GM23338 (cell line): ENCODE measurements at regions not wholly inside any gene's neighbourhood (a gene's known extent, or its start where the extent isn't known, plus 50 kb on each side); places are given as distances from the start of the nearest gene placed in this dataset.
A peak's percentile ranks its signal among the peaks of the same experiment; 100 is the strongest.

Experiments used
- ATAC-seq: fragments of 200-7000 bp; cut with Tn5 transposase; 3 replicates; pipeline ENCODE4 v1.9.1; 2020
- DNase-seq: peaks from one replicate; pipeline ENCODE4 v3.0.0-alpha.2; 2015; ENCODE audit warnings: low spot score
- H2AFZ ChIP-seq: fragments of 200-600 bp; sonication (generic); 2 replicates; pipeline ENCODE4 v1.8.0; 2016; ENCODE audit warnings: antibody characterized with exemption, mild to moderate bottlenecking, moderate library complexity
- H3F3A ChIP-seq: fragments of 200-600 bp; sonication (generic); replicated peaks from 2 replicates; pipeline ENCODE4 v1.8.0; 2017; ENCODE audit warnings: antibody characterized with exemption, mixed run types, low read depth
- H3K27ac ChIP-seq: fragments of 200-600 bp; sonication (generic); 2 replicates; pipeline ENCODE4 v1.6.1; 2016; ENCODE audit warnings: low read depth
- H3K27me3 ChIP-seq: fragments of 200-600 bp; sonication (generic); 2 replicates; pipeline ENCODE4 v1.8.0; 2016; ENCODE audit warnings: mild to moderate bottlenecking, mixed run types, moderate library complexity; ENCODE audit not compliant: insufficient read depth
- H3K36me3 ChIP-seq: fragments of 200-600 bp; sonication (generic); 2 replicates; pipeline ENCODE4 v1.8.0; 2016; ENCODE audit warnings: mild to moderate bottlenecking; ENCODE audit not compliant: insufficient read depth
- H3K4me1 ChIP-seq: fragments of 200-600 bp; sonication (generic); 2 replicates; pipeline ENCODE4 v1.8.0; 2016; ENCODE audit warnings: mild to moderate bottlenecking, moderate library complexity; ENCODE audit not compliant: insufficient read depth
- H3K4me2 ChIP-seq: fragments of 200-600 bp; sonication (generic); 2 replicates; pipeline ENCODE4 v1.7.1; 2017; ENCODE audit warnings: mixed run types
- H3K4me3 ChIP-seq: fragments of 200-600 bp; sonication (generic); 2 replicates; pipeline ENCODE4 v1.6.1; 2016; ENCODE audit warnings: mixed run types
- H3K79me2 ChIP-seq: fragments of 200-600 bp; sonication (generic); replicated peaks from 2 replicates; pipeline ENCODE4 v1.8.0; 2017; ENCODE audit warnings: mild to moderate bottlenecking; ENCODE audit not compliant: insufficient read depth
- H3K9me2 ChIP-seq: fragments of 200-600 bp; sonication (generic); 2 replicates; pipeline ENCODE4 v1.8.0; 2017; ENCODE audit not compliant: insufficient read depth
- H4K20me1 ChIP-seq: fragments of 200-600 bp; sonication (generic); replicated peaks from 2 replicates; pipeline ENCODE4 v1.8.0; 2017; ENCODE audit warnings: mild to moderate bottlenecking; ENCODE audit not compliant: insufficient read depth
- H3K27ac Mint-ChIP-seq: 2 replicates; pipeline ENCODE4 v1.8.0; 2020; ENCODE audit warnings: inconsistent platforms, mild to moderate bottlenecking, moderate library complexity, mixed read lengths
- H3K27me3 Mint-ChIP-seq: 3 replicates; pipeline ENCODE4 v1.8.0; 2022; ENCODE audit warnings: low read depth, mild to moderate bottlenecking, moderate library complexity, mixed read lengths, inconsistent platforms; ENCODE audit not compliant: insufficient read depth, poor library complexity
- H3K36me3 Mint-ChIP-seq: 3 replicates; pipeline ENCODE4 v1.8.0; 2021; ENCODE audit warnings: low read depth, mild to moderate bottlenecking, inconsistent platforms, moderate library complexity, mixed read lengths
- H3K4me1 Mint-ChIP-seq: 3 replicates; pipeline ENCODE4 v1.8.0; 2020; ENCODE audit warnings: mild to moderate bottlenecking, inconsistent platforms, mixed read lengths
- H3K4me3 Mint-ChIP-seq: 3 replicates; pipeline ENCODE4 v1.8.0; 2021; ENCODE audit warnings: moderate library complexity, mild to moderate bottlenecking, inconsistent platforms, mixed read lengths
- H3K9me3 Mint-ChIP-seq: 3 replicates; pipeline ENCODE4 v1.8.0; 2020; ENCODE audit warnings: moderate library complexity, mild to moderate bottlenecking, inconsistent platforms, mixed read lengths
- ETS1 ChIP-seq: IDR thresholded peaks from 2 replicates; pipeline ENCODE4 v1.6.1; 2016; ENCODE audit warnings: antibody characterized with exemption
- EZH2phosphoT487 ChIP-seq: fragments of 200-600 bp; sonication (generic); IDR thresholded peaks from one replicate; pipeline ENCODE4 v1.8.1; 2018; ENCODE audit warnings: antibody characterized with exemption; ENCODE audit not compliant: unreplicated experiment
- JUNB ChIP-seq: IDR thresholded peaks from one replicate; pipeline ENCODE4 v1.6.1; 2016; ENCODE audit warnings: antibody characterized with exemption; ENCODE audit not compliant: unreplicated experiment
- NANOG ChIP-seq: IDR thresholded peaks from 2 replicates; pipeline ENCODE4 v1.6.1; 2016; ENCODE audit warnings: antibody characterized with exemption, borderline replicate concordance
- POLR2AphosphoS5 ChIP-seq: IDR thresholded peaks from 2 replicates; pipeline ENCODE4 v1.6.1; 2016; ENCODE audit warnings: antibody characterized with exemption, low read depth
- STAT1 ChIP-seq: IDR thresholded peaks from one replicate; pipeline ENCODE4 v1.6.1; 2016; ENCODE audit warnings: antibody characterized with exemption; ENCODE audit not compliant: unreplicated experiment
- ZNF114 ChIP-seq: fragments of 250-450 bp; sonication (Bioruptor Pico); IDR thresholded peaks from 2 replicates; pipeline ENCODE4 v1.5.0; 2020; ENCODE audit warnings: mild to moderate bottlenecking, moderate library complexity
- ZNF331 ChIP-seq: fragments of 250-450 bp; sonication (Bioruptor Pico); IDR thresholded peaks from 2 replicates; pipeline ENCODE4 v1.5.0; 2020; ENCODE audit warnings: low read depth, mild to moderate bottlenecking, moderate library complexity
- TF ChIP-seq, protein P1 (sequence below): IDR thresholded peaks from one replicate; pipeline ENCODE4 v1.6.1; 2018; ENCODE audit warnings: antibody characterized with exemption; ENCODE audit not compliant: unreplicated experiment
- TF ChIP-seq, protein P2 (sequence below): fragments of 250-450 bp; sonication (Bioruptor Pico); IDR thresholded peaks from 2 replicates; pipeline ENCODE4 v1.5.0; 2020; ENCODE audit warnings: mild to moderate bottlenecking, moderate library complexity

GRCh38 chr2:128408349-128409305 is 90.0 kb upstream of the HS6ST1 start:
- peak; percentile 33 for ATAC-seq
- H3K4me1 Mint-ChIP-seq: peaks cover 29% of the 10 kb centered on the region

More at GRCh38 chr2:128408349-128409305, 90.0 kb upstream of the HS6ST1 start:
- DNase-seq: no peak
- Histone ChIP-seq H3F3A (no peaks in the 10 kb centered on the region), H4K20me1 (no peaks in the 10 kb centered on the region), H3K4me3 (no peak overlapping the region), H3K27ac (no peak overlapping the region), H3K4me1 (peaks cover 19% of the 10 kb centered on the region), H3K9me2 (no peaks in the 10 kb centered on the region; the same call in 1 of the 2 replicates), H3K27me3 (no peaks in the 10 kb centered on the region), H3K79me2 (no peaks in the 10 kb centered on the region), H3K4me2 (no peak overlapping the region), H3K36me3 (no peaks in the 10 kb centered on the region), H2AFZ (peak overlapping the region; percentile 93)
- TF ChIP-seq JUNB: no peak
- TF ChIP-seq STAT1: no peak
- TF ChIP-seq ZNF331 (CRISPR knock-in tag): no peak
- no peak for TF ChIP-seq NANOG
- TF ChIP-seq EZH2phosphoT487: no peak
- TF ChIP-seq ZNF114 (CRISPR knock-in tag): no peak
- TF ChIP-seq, protein P1, sequence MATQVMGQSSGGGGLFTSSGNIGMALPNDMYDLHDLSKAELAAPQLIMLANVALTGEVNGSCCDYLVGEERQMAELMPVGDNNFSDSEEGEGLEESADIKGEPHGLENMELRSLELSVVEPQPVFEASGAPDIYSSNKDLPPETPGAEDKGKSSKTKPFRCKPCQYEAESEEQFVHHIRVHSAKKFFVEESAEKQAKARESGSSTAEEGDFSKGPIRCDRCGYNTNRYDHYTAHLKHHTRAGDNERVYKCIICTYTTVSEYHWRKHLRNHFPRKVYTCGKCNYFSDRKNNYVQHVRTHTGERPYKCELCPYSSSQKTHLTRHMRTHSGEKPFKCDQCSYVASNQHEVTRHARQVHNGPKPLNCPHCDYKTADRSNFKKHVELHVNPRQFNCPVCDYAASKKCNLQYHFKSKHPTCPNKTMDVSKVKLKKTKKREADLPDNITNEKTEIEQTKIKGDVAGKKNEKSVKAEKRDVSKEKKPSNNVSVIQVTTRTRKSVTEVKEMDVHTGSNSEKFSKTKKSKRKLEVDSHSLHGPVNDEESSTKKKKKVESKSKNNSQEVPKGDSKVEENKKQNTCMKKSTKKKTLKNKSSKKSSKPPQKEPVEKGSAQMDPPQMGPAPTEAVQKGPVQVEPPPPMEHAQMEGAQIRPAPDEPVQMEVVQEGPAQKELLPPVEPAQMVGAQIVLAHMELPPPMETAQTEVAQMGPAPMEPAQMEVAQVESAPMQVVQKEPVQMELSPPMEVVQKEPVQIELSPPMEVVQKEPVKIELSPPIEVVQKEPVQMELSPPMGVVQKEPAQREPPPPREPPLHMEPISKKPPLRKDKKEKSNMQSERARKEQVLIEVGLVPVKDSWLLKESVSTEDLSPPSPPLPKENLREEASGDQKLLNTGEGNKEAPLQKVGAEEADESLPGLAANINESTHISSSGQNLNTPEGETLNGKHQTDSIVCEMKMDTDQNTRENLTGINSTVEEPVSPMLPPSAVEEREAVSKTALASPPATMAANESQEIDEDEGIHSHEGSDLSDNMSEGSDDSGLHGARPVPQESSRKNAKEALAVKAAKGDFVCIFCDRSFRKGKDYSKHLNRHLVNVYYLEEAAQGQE: no peak
- TF ChIP-seq, protein P2, sequence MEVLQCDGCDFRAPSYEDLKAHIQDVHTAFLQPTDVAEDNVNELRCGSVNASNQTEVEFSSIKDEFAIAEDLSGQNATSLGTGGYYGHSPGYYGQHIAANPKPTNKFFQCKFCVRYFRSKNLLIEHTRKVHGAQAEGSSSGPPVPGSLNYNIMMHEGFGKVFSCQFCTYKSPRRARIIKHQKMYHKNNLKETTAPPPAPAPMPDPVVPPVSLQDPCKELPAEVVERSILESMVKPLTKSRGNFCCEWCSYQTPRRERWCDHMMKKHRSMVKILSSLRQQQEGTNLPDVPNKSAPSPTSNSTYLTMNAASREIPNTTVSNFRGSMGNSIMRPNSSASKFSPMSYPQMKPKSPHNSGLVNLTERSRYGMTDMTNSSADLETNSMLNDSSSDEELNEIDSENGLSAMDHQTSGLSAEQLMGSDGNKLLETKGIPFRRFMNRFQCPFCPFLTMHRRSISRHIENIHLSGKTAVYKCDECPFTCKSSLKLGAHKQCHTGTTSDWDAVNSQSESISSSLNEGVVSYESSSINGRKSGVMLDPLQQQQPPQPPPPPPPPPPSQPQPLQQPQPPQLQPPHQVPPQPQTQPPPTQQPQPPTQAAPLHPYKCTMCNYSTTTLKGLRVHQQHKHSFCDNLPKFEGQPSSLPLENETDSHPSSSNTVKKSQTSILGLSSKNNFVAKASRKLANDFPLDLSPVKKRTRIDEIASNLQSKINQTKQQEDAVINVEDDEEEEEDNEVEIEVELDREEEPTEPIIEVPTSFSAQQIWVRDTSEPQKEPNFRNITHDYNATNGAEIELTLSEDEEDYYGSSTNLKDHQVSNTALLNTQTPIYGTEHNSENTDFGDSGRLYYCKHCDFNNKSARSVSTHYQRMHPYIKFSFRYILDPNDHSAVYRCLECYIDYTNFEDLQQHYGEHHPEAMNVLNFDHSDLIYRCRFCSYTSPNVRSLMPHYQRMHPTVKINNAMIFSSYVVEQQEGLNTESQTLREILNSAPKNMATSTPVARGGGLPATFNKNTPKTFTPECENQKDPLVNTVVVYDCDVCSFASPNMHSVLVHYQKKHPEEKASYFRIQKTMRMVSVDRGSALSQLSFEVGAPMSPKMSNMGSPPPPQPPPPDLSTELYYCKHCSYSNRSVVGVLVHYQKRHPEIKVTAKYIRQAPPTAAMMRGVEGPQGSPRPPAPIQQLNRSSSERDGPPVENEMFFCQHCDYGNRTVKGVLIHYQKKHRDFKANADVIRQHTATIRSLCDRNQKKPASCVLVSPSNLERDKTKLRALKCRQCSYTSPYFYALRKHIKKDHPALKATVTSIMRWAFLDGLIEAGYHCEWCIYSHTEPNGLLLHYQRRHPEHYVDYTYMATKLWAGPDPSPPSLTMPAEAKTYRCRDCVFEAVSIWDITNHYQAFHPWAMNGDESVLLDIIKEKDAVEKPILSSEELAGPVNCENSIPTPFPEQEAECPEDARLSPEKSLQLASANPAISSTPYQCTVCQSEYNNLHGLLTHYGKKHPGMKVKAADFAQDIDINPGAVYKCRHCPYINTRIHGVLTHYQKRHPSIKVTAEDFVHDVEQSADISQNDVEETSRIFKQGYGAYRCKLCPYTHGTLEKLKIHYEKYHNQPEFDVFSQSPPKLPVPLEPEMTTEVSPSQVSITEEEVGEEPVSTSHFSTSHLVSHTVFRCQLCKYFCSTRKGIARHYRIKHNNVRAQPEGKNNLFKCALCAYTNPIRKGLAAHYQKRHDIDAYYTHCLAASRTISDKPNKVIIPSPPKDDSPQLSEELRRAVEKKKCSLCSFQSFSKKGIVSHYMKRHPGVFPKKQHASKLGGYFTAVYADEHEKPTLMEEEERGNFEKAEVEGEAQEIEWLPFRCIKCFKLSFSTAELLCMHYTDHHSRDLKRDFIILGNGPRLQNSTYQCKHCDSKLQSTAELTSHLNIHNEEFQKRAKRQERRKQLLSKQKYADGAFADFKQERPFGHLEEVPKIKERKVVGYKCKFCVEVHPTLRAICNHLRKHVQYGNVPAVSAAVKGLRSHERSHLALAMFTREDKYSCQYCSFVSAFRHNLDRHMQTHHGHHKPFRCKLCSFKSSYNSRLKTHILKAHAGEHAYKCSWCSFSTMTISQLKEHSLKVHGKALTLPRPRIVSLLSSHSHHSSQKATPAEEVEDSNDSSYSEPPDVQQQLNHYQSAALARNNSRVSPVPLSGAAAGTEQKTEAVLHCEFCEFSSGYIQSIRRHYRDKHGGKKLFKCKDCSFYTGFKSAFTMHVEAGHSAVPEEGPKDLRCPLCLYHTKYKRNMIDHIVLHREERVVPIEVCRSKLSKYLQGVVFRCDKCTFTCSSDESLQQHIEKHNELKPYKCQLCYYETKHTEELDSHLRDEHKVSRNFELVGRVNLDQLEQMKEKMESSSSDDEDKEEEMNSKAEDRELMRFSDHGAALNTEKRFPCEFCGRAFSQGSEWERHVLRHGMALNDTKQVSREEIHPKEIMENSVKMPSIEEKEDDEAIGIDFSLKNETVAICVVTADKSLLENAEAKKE (CRISPR knock-in tag): no peak
- no peak for TF ChIP-seq ETS1
- TF ChIP-seq POLR2AphosphoS5: no peak
- peaks cover 26% of the 10 kb centered on the region for H3K27me3 Mint-ChIP-seq
- H3K36me3 Mint-ChIP-seq: no peaks in the 10 kb centered on the region
- no peak overlapping the region for H3K27ac Mint-ChIP-seq
- H3K9me3 Mint-ChIP-seq: no peaks in the 10 kb centered on the region
- no peak overlapping the region; the same call in 2 of the 3 replicates for H3K4me3 Mint-ChIP-seq
